Vagina (tissue), 2 donors: ENCODE measurements at regions not wholly inside any gene's neighbourhood (a gene's known extent, or its start where the extent isn't known, plus 50 kb on each side); places are given as distances from the start of the nearest gene placed in this dataset.
"Not testable (repeated sequence)": the region's sequence is repeated elsewhere in the genome, so short reads cannot be mapped to it uniquely, and the experiment has no call there.

Source experiments
- CTCF ChIP-seq, 3 experiments: fragments of 450-650 bp in 2 of 3; fragments of 200-600 bp in 1 of 3; sonication (generic) in 1 of 3; IDR thresholded peaks; one replicate each; pipeline ENCODE4 v1.5.1; 2017 to 2019; ENCODE audit warnings: antibody characterized with exemption in 3 of 3, mild to moderate bottlenecking in 2 of 3, moderate library complexity in 2 of 3
- POLR2AphosphoS5 ChIP-seq, 2 donors: sonication (generic); formaldehyde crosslinking; IDR thresholded peaks; one replicate each; pipeline ENCODE4 v1.9.0; 2017; ENCODE audit warnings: antibody characterized with exemption in 2 of 2, mild to moderate bottlenecking in 2 of 2, low read depth in 1 of 2; ENCODE audit not compliant: insufficient read depth in 1 of 2

DNA sequence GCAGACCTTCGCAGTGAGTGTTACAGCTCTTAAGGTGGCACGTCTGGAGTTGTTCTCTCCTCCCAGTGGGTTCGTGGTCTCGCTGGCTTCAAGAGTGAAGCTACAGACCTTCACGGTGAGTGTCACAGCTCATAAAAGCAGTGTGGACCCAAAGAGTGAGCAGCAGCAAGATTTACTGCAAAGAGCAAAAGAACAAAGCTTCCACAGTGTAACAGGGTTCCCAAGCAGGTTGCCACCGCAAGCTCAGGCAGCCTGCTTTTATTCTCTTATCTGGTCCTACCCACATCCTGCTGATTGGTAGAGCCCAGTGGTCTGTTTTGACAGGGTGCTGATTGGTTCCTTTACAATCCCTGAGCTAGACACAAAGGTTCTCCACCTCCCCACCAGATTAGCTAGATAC is 886.1 kb downstream of the KCNT2 start:
- not testable (repeated sequence) for TF ChIP-seq POLR2AphosphoS5 (IDR thresholded peaks at IDR 0.05; ENCODE audit: insufficient read depth in 1 of 2, low read depth in 1 of 2); CTCF (IDR thresholded peaks at IDR 0.05)
